SU-DHL-6 (cell line): ENCODE measurements at regions not wholly inside any gene's neighbourhood (a gene's known extent, or its start where the extent isn't known, plus 50 kb on each side); places are given as distances from the start of the nearest gene placed in this dataset.

Experiments
- CTCF ChIP-seq: fragments of 200-600 bp; sonication (generic); IDR thresholded peaks from one replicate; pipeline ENCODE4 v1.5.1; 2017; ENCODE audit warnings: antibody characterized with exemption, mild to moderate bottlenecking, low read length, moderate library complexity; ENCODE audit not compliant: insufficient read depth, poor library complexity, severe bottlenecking
- EZH2phosphoT487 ChIP-seq: fragments of 200-600 bp; sonication (generic), shearing (Covaris generic); conservative IDR thresholded peaks from 2 replicates; pipeline ENCODE4 v1.6.1; 2018; ENCODE audit warnings: mild to moderate bottlenecking, antibody characterized with exemption, low read length, moderate library complexity, mixed read lengths

- TF ChIP-seq CTCF (no peak), EZH2phosphoT487 (no peak)
These were observed 220.0 kb upstream of the ZNF804B start for GRCh38 chr7:88539518-88539917.
